ENCODE measurements at regions not wholly inside any gene's neighbourhood (a gene's known extent, or its start where the extent isn't known, plus 50 kb on each side); places are given as distances from the start of the nearest gene placed in this dataset.

DNA sequence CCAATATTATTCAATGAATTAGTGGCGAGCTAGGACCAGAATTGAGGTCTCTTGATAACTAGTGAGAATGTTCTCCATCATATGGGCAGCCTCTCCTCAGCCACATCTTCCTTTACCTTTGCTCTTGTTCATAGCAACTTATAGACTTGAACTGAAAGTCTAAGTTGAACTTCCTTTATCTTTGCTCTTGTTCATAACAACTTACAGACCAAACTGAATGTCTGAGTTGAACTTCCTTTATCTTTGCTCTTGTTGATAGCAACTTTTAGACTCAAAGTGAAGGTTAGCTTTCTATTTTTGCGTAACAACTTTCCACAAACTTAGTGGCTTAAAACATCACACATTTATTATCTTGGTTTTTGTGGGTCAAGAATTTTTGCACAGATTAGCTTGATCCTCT, 146.4 kb upstream of the C9orf72 start:
- no peaks in the 10 kb centered on the region for H3K27me3 ChIP-seq (ENCODE audit: control insufficient read depth, insufficient read depth, low read length)
- no peak overlapping the region for H2BK120ac ChIP-seq (ENCODE audit: low read depth, low read length)
- TF ChIP-seq MXI1 (IDR thresholded peaks at IDR 0.05; ENCODE audit: borderline replicate concordance, low read depth, low read length) (no peak), NFE2L2 (IDR thresholded peaks at IDR 0.05; ENCODE audit: low read depth, low read length) (no peak), BHLHE40 (IDR thresholded peaks at IDR 0.05; ENCODE audit: low read depth, low read length) (no peak), CHD1 (IDR thresholded peaks at IDR 0.05; ENCODE audit: low read depth, low read length) (no peak), RAD21 (IDR thresholded peaks at IDR 0.05; ENCODE audit: low read length) (no peak), RCOR1 (IDR thresholded peaks at IDR 0.05; ENCODE audit: insufficient replicate concordance, low read length) (no peak), RFX5 (IDR thresholded peaks at IDR 0.05; ENCODE audit: low read depth, low read length) (no peak), POLR2A (IDR thresholded peaks at IDR 0.05; ENCODE audit: low read depth, low read length) (no peak), SMC3 (IDR thresholded peaks at IDR 0.05; ENCODE audit: low read depth, low read length) (no peak), MAFK (IDR thresholded peaks at IDR 0.05; ENCODE audit: low read depth, low read length) (no peak), MAZ (IDR thresholded peaks at IDR 0.05; ENCODE audit: borderline replicate concordance, low read depth, low read length) (no peak), CEBPB (IDR thresholded peaks at IDR 0.05; ENCODE audit: low read depth, low read length) (no peak), FOS (IDR thresholded peaks at IDR 0.05; ENCODE audit: low read depth, low read length) (no peak)
- TF ChIP-seq, protein P1, sequence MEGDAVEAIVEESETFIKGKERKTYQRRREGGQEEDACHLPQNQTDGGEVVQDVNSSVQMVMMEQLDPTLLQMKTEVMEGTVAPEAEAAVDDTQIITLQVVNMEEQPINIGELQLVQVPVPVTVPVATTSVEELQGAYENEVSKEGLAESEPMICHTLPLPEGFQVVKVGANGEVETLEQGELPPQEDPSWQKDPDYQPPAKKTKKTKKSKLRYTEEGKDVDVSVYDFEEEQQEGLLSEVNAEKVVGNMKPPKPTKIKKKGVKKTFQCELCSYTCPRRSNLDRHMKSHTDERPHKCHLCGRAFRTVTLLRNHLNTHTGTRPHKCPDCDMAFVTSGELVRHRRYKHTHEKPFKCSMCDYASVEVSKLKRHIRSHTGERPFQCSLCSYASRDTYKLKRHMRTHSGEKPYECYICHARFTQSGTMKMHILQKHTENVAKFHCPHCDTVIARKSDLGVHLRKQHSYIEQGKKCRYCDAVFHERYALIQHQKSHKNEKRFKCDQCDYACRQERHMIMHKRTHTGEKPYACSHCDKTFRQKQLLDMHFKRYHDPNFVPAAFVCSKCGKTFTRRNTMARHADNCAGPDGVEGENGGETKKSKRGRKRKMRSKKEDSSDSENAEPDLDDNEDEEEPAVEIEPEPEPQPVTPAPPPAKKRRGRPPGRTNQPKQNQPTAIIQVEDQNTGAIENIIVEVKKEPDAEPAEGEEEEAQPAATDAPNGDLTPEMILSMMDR (conservative IDR thresholded peaks at IDR 0.05; ENCODE audit: low read depth, low read length), result no peak
- TF ChIP-seq, protein P2, sequence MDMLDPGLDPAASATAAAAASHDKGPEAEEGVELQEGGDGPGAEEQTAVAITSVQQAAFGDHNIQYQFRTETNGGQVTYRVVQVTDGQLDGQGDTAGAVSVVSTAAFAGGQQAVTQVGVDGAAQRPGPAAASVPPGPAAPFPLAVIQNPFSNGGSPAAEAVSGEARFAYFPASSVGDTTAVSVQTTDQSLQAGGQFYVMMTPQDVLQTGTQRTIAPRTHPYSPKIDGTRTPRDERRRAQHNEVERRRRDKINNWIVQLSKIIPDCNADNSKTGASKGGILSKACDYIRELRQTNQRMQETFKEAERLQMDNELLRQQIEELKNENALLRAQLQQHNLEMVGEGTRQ (IDR thresholded peaks at IDR 0.05; ENCODE audit: low read depth, low read length), result no peak
- TF ChIP-seq, protein P3, sequence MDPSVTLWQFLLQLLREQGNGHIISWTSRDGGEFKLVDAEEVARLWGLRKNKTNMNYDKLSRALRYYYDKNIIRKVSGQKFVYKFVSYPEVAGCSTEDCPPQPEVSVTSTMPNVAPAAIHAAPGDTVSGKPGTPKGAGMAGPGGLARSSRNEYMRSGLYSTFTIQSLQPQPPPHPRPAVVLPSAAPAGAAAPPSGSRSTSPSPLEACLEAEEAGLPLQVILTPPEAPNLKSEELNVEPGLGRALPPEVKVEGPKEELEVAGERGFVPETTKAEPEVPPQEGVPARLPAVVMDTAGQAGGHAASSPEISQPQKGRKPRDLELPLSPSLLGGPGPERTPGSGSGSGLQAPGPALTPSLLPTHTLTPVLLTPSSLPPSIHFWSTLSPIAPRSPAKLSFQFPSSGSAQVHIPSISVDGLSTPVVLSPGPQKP (IDR thresholded peaks at IDR 0.05; ENCODE audit: borderline replicate concordance, low read depth, low read length), result no peak
- no peaks in the 10 kb centered on the region for H3K9me3 ChIP-seq (ENCODE audit: control insufficient read depth, insufficient read depth, low read length)
- H3K18ac ChIP-seq (ENCODE audit: low read depth, low read length), result no peak overlapping the region
- H4K8ac ChIP-seq (ENCODE audit: low read depth in 2 of 2, low read length in 2 of 2), result no peak overlapping the region
- H3K79me1 ChIP-seq (ENCODE audit: low read depth in 1 of 2, low read length in 2 of 2), result no peaks in the 10 kb centered on the region
- no peak overlapping the region for H2AK5ac ChIP-seq (ENCODE audit: low read depth, low read length)
- H4K20me1 ChIP-seq (ENCODE audit: insufficient read depth, low read length), result no peaks in the 10 kb centered on the region
- POLR2A ChIA-PET (ENCODE audit: unreplicated experiment), result interaction anchor here (0.6 kb wide), 1 partner anchor 365 kb away, joined by 3 read pairs; no protein-coding TSS in a partner anchor
- H3K9me1 ChIP-seq (ENCODE audit: insufficient read depth, low read length), result no peaks in the 10 kb centered on the region
- H2BK20ac ChIP-seq (ENCODE audit: low read depth, low read length), result no peak overlapping the region
- DNase-seq (no peak), ATAC-seq (ENCODE audit: low read depth) (no peak)
- H3K14ac ChIP-seq (replicated peaks; ENCODE audit: low read depth, low read length), result no peak overlapping the region
- no peak overlapping the region for H3K9ac ChIP-seq (ENCODE audit: low read depth, low read length)
- no peak overlapping the region for H3K23ac ChIP-seq (ENCODE audit: low read depth, low read length)
- H3K27ac ChIP-seq (ENCODE audit: insufficient read depth, low read length), result no peak overlapping the region
- H2BK5ac ChIP-seq (ENCODE audit: low read depth, low read length, poor library complexity, severe bottlenecking), result no peak overlapping the region
- no peaks in the 10 kb centered on the region for H3K4me1 ChIP-seq (ENCODE audit: control insufficient read depth, insufficient read depth, low read length)
- H4K5ac ChIP-seq (ENCODE audit: low read depth, low read length), result no peak overlapping the region
- H4K91ac ChIP-seq (ENCODE audit: insufficient read depth, low read depth, low read length), result no peak overlapping the region
- H2AFZ ChIP-seq (replicated peaks; ENCODE audit: low read length, poor library complexity), result no peak overlapping the region
- no peaks in the 10 kb centered on the region for H3K36me3 ChIP-seq (ENCODE audit: control insufficient read depth, insufficient read depth, low read length)
- no peak overlapping the region for H2AK9ac ChIP-seq (replicated peaks; ENCODE audit: low read depth, low read length, poor library complexity)
- dilution Hi-C loops (cut with HindIII; ENCODE audit: low sequenced_read_pairs, unreplicated experiment) (no loop called here), intact Hi-C loops (cut with micrococcal nuclease) (no loop called here), in situ Hi-C loops (cut with MboI; ENCODE audit: low sequenced_read_pairs) (no loop called here)
- CTCF ChIA-PET, result no interaction called here
- no peak overlapping the region for H3K4ac ChIP-seq (ENCODE audit: low read depth, low read length)
- no TSS peak for BruUV-seq (replicated peaks)
- no CpG with 5 or more reads among the region's 2 CpGs for WGBS, 2 experiments (ENCODE audit: extremely low coverage in 2 of 2, insufficient read length in 1 of 2)
- H3K56ac ChIP-seq (ENCODE audit: extremely low read depth, insufficient read depth, low read length), result no peak overlapping the region
- no peak overlapping the region for H3K4me3 ChIP-seq (ENCODE audit: insufficient read depth, low read depth, low read length)
- no peak overlapping the region for H2BK15ac ChIP-seq (ENCODE audit: low read depth, low read length)
- H3K4me2 ChIP-seq (ENCODE audit: low read depth, low read length), result no peak overlapping the region
